ENCODE measurements at regions not wholly inside any gene's neighbourhood (a gene's known extent, or its start where the extent isn't known, plus 50 kb on each side); places are given as distances from the start of the nearest gene placed in this dataset.
A peak's percentile ranks its signal among the peaks of the same experiment; 100 is the strongest.
"Not testable (repeated sequence)": the region's sequence is repeated elsewhere in the genome, so short reads cannot be mapped to it uniquely, and the experiment has no call there.

DNA sequence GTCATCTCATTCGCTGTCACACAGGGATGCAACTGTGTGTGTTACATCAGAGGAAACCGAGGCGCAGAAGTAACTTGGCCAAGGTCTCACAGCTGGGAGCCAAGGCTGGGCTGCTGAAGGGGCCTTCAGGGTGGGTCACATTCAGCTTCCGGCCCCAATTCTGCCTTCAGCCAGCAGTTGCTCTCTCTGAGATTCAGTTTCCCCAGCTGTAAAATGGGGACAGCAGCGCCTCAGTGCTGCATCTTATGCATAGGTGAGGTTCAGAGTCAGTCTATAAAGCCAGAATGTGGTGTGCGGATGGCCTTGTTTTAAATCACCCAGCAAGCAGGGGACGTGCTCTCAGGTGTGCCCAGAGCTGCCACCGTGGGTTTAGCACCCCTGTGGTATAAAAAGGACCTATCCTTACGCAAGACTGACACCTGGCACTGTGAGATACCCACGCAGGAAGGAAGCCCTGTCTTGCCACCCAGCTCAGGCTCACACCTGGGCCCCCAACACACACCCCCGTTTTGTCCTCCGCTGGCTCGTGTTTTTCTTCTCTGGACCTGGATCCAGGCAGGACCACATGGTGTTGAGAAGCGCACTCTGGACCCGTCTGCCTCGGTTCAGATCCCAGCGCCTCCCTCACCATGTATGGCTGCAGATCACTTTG is 94.6 kb upstream of the GSE1 start:
- WGBS, 2 donors = 91 to 94% methylated on average over 17 of the region's 17 CpGs
- Histone ChIP-seq H3K27ac (no peak overlapping the region), H3K4me1 (peaks cover 29 to 55% (median 41%) of the 10 kb centered on the region in 3 donors), H3K4me3 (no peak overlapping the region), H3K27me3 (no peaks in the 10 kb centered on the region), H3K9me3 (no peaks in the 10 kb centered on the region), H3K36me3 (no peaks in the 10 kb centered on the region)
- intact Hi-C loops (cut with DNase I) = no loop called here
- TF ChIP-seq, protein P1, sequence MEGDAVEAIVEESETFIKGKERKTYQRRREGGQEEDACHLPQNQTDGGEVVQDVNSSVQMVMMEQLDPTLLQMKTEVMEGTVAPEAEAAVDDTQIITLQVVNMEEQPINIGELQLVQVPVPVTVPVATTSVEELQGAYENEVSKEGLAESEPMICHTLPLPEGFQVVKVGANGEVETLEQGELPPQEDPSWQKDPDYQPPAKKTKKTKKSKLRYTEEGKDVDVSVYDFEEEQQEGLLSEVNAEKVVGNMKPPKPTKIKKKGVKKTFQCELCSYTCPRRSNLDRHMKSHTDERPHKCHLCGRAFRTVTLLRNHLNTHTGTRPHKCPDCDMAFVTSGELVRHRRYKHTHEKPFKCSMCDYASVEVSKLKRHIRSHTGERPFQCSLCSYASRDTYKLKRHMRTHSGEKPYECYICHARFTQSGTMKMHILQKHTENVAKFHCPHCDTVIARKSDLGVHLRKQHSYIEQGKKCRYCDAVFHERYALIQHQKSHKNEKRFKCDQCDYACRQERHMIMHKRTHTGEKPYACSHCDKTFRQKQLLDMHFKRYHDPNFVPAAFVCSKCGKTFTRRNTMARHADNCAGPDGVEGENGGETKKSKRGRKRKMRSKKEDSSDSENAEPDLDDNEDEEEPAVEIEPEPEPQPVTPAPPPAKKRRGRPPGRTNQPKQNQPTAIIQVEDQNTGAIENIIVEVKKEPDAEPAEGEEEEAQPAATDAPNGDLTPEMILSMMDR (IDR thresholded peaks at IDR 0.05) = no peak
- FAIRE-seq (no peak), DNase-seq (peak in 1 of 6 donors; percentile 27), ATAC-seq (no peak)

DNA sequence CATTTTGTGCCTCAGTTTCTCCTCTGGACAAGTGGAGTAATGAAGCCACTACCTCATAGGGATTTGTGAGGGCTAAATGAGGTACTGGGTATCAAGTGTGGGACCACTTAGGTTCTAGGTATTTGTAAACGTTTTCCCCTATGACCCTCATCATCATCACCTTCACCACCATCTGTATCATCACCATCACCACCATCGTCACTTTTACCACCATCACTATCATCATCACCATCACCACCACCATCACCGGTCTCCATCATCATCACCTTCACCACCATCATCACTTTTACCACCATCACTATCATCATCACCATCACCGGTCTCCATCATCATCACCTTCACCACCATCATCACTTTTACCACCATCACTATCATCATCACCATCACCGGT is 94.1 kb upstream of the GSE1 start:
- H3K27ac ChIP-seq; H3K27me3 ChIP-seq; H3K9me3 ChIP-seq; H3K36me3 ChIP-seq; DNase-seq; ATAC-seq; intact Hi-C loops (cut with DNase I); H3K4me3 ChIP-seq: not testable (repeated sequence)
- peak; percentile 84 for FAIRE-seq
- WGBS, 2 donors = 45 to 54% methylated on average over 4 of the region's 5 CpGs
- peaks cover 34 to 56% (median 41%) of the 10 kb centered on the region in 3 donors for H3K4me1 ChIP-seq

DNA sequence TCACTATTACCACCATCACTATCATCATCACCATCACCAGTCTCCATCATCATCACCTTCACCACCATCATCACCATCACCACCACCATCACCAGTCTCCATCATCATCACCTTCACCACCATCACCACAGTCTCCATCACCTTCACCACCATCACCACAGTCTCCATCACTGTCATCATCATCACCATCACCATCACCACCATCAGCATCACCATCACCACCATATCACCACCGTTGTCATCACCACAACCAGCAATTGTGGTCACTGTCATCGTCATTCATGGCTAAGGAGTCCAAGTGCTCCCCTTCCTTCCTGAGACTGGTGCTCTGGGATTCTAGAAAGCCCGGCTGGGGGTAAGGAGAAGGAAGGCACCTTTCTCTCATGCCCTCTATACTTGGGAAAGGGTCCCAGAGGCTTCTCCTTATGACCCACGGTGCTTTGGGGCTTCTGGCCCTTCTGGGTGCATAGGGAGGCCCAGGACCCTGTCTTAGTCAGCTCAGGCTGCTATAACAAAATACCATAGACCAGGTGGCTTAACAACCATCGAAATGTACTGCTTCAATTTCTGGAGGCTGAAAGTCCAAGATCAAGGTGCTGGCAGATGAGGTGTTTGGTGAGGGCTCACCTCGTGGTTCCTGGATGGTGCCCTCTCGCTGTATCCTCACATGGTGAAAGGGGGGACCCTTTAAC is 93.4 kb upstream of the GSE1 start:
- intact Hi-C loops (cut with DNase I) = no loop called here
- FAIRE-seq = no peak
- Histone ChIP-seq H3K9me3 (no peaks in the 10 kb centered on the region), H3K4me1 (peaks cover 41 to 56% (median 45%) of the 10 kb centered on the region in 3 donors), H3K27ac (peak overlapping the region in 1 of 4 donors; percentile 68), H3K27me3 (no peaks in the 10 kb centered on the region), H3K36me3 (no peaks in the 10 kb centered on the region), H3K4me3 (no peak overlapping the region)
- no peak for DNase-seq
- 86 to 91% methylated on average over 7 of the region's 7 CpGs for WGBS, 2 donors
- ATAC-seq = no peak
- TF ChIP-seq, protein P1 (IDR thresholded peaks at IDR 0.05) = no peak

DNA sequence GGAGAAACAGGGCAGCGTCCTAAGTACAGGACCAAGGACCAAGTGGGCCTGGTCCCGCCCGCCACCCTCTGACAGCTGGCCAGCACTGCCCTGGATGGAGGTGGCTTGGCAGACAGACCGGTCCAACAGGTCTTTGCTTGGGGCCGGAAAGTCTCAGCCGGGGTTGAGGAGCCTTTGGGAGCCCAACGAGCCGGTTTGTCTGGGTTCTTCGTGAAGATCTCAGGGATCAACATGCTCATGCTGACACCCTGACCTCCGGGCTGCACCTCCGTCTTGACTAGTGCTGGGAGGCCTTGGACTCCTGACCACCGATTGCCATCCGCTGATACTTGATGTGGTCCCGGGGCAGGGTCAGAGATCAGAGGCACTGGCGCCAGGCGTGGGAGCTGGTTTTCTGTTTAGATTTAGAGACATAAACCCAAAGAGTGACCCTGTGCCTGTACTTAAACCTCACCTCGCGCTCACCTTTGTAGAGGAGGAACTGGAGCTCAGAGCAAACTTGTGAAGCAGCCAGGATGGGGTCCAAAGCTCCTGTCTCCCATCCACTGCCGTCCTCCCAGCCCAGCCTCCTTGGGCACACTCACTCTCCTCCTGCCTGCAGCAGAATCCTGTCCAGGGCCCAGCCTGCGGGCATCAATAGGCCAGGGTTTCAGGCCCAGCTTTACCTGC is 92.1 kb upstream of the GSE1 start:
- intact Hi-C loops (cut with DNase I) = no loop called here
- H3K9me3 ChIP-seq = no peaks in the 10 kb centered on the region
- H3K27ac ChIP-seq = peak overlapping the region in 3 of 4 donors; percentile 31 to 68 (median 58)
- no peak for FAIRE-seq
- WGBS, 2 donors = 17 to 21% methylated on average over 19 to 20 of the region's 20 CpGs
- ATAC-seq = peak; percentile 73 to 84 (median 78)
- peaks cover 31 to 45% (median 32%) of the 10 kb centered on the region in 3 donors for H3K4me1 ChIP-seq
- H3K36me3 ChIP-seq = no peaks in the 10 kb centered on the region
- peak; percentile 89 to 96 (median 94) for DNase-seq
- TF ChIP-seq, protein P1 (IDR thresholded peaks at IDR 0.05) = no peak
- no peaks in the 10 kb centered on the region for H3K27me3 ChIP-seq
- no peak overlapping the region for H3K4me3 ChIP-seq

DNA sequence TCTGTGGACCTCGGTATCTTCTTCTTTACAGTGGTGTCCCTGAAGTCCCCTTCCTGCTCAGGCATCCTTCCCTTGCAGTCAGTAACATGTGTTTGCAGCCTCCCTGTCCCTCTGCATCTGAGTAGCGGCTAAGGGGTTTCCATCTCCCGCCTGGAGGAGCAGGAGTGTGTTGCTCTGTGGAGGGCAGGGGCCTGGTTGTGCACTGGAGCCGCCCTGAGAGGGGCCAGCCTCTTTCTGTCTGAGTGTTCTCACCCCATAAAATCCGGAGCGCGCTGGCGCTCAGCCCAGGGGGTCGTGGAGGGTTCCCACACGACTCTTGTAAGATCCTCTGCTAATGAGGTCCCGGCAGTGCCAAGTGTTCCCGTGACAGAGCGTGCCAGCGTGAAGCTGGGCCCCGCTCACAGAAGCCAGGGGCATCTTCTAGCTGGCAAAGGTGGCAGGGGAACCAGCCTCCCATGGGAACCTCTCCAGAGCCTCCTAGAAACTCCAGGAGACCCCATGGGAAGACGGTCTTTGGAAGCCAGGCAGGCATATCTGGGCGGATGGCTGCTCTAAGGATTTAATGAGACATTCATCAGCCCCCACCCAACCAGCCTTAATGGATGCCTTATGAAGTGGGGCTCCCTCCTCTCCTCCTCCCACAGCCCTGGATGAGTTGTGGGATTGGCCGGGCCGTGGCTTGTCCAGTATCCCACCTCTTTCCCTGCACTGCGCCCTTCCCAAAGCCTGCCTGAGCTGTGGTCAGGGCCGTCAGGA is 91.4 kb upstream of the GSE1 start:
- Histone ChIP-seq H3K36me3 (no peaks in the 10 kb centered on the region), H3K9me3 (no peaks in the 10 kb centered on the region), H3K27me3 (no peaks in the 10 kb centered on the region), H3K4me3 (no peak overlapping the region), H3K4me1 (peaks cover 28 to 38% (median 32%) of the 10 kb centered on the region in 3 donors), H3K27ac (peak overlapping the region in 3 of 4 donors; percentile 31 to 68 (median 58))
- TF ChIP-seq, protein P1 (IDR thresholded peaks at IDR 0.05) = no peak
- WGBS, 2 donors = 81 to 86% methylated on average over 21 of the region's 21 CpGs
- intact Hi-C loops (cut with DNase I) = no loop called here
- no peak for ATAC-seq
- DNase-seq = peak in 1 of 6 donors; percentile 78
- FAIRE-seq = no peak

Data from pancreas (tissue), 10 donors.